Ishikawa (cell line): ENCODE measurements at regions not wholly inside any gene's neighbourhood (a gene's known extent, or its start where the extent isn't known, plus 50 kb on each side); places are given as distances from the start of the nearest gene placed in this dataset.

ENCODE experiments used
- CEBPB ChIP-seq: IDR thresholded peaks from 2 replicates; pipeline ENCODE4 v1.6.1; 2012
- CREB1 ChIP-seq: IDR thresholded peaks from 2 replicates; pipeline ENCODE4 v1.6.1; 2012; ENCODE audit warnings: low read depth
- EGR1 ChIP-seq: IDR thresholded peaks from 2 replicates; pipeline ENCODE4 v1.6.1; 2012
- EP300 ChIP-seq: IDR thresholded peaks from 2 replicates; pipeline ENCODE4 v1.6.1; 2012; ENCODE audit warnings: borderline replicate concordance
- FOXM1 ChIP-seq: IDR thresholded peaks from 2 replicates; pipeline ENCODE4 v1.6.1; 2012; ENCODE audit warnings: low read depth, borderline replicate concordance
- MAX ChIP-seq: IDR thresholded peaks from 2 replicates; pipeline ENCODE4 v1.6.1; 2012
- NFIC ChIP-seq: IDR thresholded peaks from 2 replicates; pipeline ENCODE4 v1.6.1; 2012
- RAD21 ChIP-seq: IDR thresholded peaks from 2 replicates; pipeline ENCODE4 v1.6.1; 2012; ENCODE audit warnings: low read depth
- TAF1 ChIP-seq: IDR thresholded peaks from 2 replicates; pipeline ENCODE4 v1.6.1; 2012; ENCODE audit warnings: low read depth, mild to moderate bottlenecking
- TCF12 ChIP-seq: IDR thresholded peaks from 2 replicates; pipeline ENCODE4 v1.6.1; 2012; ENCODE audit warnings: low read depth
- TEAD4 ChIP-seq: IDR thresholded peaks from 2 replicates; pipeline ENCODE4 v1.6.1; 2012
- YY1 ChIP-seq: IDR thresholded peaks from 2 replicates; pipeline ENCODE4 v1.6.1; 2012; ENCODE audit warnings: low read depth
- ZBTB7A ChIP-seq: IDR thresholded peaks from 2 replicates; pipeline ENCODE4 v1.6.1; 2012; ENCODE audit warnings: low read depth
- TF ChIP-seq, protein P1 (sequence below): IDR thresholded peaks from 2 replicates; pipeline ENCODE4 v1.6.1; 2012
- TF ChIP-seq, protein P2 (sequence below): IDR thresholded peaks from 2 replicates; pipeline ENCODE4 v1.6.1; 2012; ENCODE audit warnings: low read depth, mild to moderate bottlenecking

GRCh38 chr20:10731190-10731965 lies 57.6 kb upstream of the JAG1 start:
- TF ChIP-seq EP300 (no peak), TEAD4 (no peak), EGR1 (no peak), MAX (no peak), TCF12 (no peak), NFIC (no peak), CREB1 (no peak), TAF1 (no peak), ZBTB7A (no peak)
- TF ChIP-seq, protein P1, sequence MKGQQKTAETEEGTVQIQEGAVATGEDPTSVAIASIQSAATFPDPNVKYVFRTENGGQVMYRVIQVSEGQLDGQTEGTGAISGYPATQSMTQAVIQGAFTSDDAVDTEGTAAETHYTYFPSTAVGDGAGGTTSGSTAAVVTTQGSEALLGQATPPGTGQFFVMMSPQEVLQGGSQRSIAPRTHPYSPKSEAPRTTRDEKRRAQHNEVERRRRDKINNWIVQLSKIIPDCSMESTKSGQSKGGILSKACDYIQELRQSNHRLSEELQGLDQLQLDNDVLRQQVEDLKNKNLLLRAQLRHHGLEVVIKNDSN: no peak

DNA sequence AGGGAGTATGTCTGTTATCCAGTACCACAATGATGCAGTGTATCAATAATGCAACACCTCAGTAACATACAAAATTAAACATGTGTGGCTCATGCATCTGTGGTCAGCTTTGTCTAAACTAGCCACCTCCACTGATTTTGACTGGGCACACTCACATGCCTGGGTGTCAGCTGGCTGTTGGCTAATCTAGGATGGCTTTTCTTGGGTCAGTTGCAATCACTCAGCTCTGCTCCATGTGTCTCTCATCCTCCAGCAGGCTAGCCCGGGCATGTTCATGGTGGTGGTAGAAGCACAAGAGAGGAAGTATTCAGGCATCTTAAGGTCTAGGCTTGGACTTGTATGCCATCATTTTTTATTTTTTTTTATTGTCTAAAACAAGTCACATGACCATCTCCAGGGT lies 59.3 kb upstream of the JAG1 start:
- TF ChIP-seq, protein P1: no peak
- TF ChIP-seq NFIC (no peak), TAF1 (no peak), EP300 (no peak), CEBPB (no peak), YY1 (no peak), CREB1 (no peak)
- TF ChIP-seq, protein P2, sequence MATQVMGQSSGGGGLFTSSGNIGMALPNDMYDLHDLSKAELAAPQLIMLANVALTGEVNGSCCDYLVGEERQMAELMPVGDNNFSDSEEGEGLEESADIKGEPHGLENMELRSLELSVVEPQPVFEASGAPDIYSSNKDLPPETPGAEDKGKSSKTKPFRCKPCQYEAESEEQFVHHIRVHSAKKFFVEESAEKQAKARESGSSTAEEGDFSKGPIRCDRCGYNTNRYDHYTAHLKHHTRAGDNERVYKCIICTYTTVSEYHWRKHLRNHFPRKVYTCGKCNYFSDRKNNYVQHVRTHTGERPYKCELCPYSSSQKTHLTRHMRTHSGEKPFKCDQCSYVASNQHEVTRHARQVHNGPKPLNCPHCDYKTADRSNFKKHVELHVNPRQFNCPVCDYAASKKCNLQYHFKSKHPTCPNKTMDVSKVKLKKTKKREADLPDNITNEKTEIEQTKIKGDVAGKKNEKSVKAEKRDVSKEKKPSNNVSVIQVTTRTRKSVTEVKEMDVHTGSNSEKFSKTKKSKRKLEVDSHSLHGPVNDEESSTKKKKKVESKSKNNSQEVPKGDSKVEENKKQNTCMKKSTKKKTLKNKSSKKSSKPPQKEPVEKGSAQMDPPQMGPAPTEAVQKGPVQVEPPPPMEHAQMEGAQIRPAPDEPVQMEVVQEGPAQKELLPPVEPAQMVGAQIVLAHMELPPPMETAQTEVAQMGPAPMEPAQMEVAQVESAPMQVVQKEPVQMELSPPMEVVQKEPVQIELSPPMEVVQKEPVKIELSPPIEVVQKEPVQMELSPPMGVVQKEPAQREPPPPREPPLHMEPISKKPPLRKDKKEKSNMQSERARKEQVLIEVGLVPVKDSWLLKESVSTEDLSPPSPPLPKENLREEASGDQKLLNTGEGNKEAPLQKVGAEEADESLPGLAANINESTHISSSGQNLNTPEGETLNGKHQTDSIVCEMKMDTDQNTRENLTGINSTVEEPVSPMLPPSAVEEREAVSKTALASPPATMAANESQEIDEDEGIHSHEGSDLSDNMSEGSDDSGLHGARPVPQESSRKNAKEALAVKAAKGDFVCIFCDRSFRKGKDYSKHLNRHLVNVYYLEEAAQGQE: no peak

DNA sequence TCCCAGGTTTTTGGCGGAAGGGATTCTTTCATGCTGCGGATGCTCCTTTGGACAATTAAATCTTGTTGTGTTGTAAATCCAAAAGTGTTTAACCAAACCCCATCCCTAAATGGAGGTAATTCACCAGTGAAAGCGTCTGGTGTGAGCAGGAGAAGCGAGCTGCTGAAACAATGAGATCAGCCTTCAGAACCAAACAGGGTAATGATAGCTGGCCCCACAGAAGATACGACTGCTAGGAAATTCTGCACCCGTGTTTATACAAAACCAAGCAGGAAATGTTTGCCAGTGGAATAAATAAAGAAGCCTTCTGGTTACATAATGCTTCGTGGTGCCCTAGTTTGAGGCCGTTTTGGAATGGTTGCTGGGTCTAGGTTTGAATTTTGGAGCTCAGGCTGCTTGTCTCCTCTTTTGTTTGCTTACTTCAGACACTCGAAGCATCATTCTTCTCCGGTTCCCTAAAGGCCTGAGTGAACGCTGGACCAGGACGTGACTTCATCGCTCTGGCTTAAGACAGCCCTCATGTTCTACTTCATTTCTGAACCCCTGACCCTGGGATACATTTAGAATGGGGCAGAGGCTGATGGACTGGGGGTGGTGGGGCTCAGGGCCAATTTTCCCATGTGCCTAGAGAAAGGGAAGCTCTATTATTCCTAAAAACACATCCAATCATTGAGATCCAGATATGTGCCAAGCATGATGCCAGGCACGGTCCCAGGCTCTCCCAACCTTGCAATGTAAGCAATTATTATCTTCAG lies 61.6 kb upstream of the JAG1 start:
- TF ChIP-seq TEAD4 (no peak), TAF1 (no peak), RAD21 (no peak), MAX (no peak), ZBTB7A (no peak), CREB1 (no peak), EP300 (no peak)
- TF ChIP-seq, protein P2: no peak

DNA sequence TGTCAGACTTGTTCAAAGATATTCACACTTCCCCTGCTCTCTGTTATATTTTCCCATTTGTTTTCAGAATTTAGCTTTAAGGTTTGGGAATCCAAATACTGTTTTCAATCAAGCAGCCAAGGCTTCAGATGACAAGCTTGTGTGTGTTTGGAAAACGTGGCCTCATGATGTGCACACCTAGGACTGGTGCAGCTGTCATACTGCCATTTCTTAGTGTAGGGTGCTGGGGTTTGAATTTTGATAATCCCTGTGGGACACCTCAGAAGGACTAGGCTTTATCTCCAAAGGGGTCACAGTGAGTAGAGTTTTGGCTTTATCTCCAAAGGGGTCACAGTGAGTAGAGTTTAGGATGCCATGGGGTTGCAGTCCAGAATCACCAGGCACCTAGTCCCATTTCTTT lies 65.3 kb upstream of the JAG1 start:
- no peak for TF ChIP-seq FOXM1
- TF ChIP-seq NFIC: no peak
- TF ChIP-seq, protein P1: no peak
- no peak for TF ChIP-seq TAF1
- no peak for TF ChIP-seq ZBTB7A
- TF ChIP-seq MAX: no peak
- TF ChIP-seq CREB1: no peak
- TF ChIP-seq RAD21: no peak
- TF ChIP-seq CEBPB: no peak
- TF ChIP-seq, protein P2: no peak
- no peak for TF ChIP-seq EP300
- no peak for TF ChIP-seq TCF12
- TF ChIP-seq EGR1: no peak
